Hepatocyte (in vitro differentiated cells): ENCODE measurements at regions not wholly inside any gene's neighbourhood (a gene's known extent, or its start where the extent isn't known, plus 50 kb on each side); places are given as distances from the start of the nearest gene placed in this dataset.

Source experiments
- EZH2 ChIP-seq: fragments of 200-600 bp; sonication (generic); IDR thresholded peaks from 2 replicates; pipeline ENCODE4 v1.6.1; 2016; ENCODE audit warnings: antibody characterized with exemption, mild to moderate bottlenecking, borderline replicate concordance
- EZH2phosphoT487 ChIP-seq: fragments of 200-600 bp; sonication (generic); IDR thresholded peaks from one replicate; pipeline ENCODE4 v1.6.1; 2018; ENCODE audit warnings: antibody characterized with exemption, mild to moderate bottlenecking, low read depth, moderate library complexity; ENCODE audit not compliant: unreplicated experiment, severe bottlenecking
- TF ChIP-seq, protein P1 (sequence below): fragments of 200-600 bp; sonication (generic); IDR thresholded peaks from 2 replicates; pipeline ENCODE4 v1.5.1; 2016; ENCODE audit warnings: antibody characterized with exemption, mild to moderate bottlenecking; ENCODE audit not compliant: poor library complexity

DNA sequence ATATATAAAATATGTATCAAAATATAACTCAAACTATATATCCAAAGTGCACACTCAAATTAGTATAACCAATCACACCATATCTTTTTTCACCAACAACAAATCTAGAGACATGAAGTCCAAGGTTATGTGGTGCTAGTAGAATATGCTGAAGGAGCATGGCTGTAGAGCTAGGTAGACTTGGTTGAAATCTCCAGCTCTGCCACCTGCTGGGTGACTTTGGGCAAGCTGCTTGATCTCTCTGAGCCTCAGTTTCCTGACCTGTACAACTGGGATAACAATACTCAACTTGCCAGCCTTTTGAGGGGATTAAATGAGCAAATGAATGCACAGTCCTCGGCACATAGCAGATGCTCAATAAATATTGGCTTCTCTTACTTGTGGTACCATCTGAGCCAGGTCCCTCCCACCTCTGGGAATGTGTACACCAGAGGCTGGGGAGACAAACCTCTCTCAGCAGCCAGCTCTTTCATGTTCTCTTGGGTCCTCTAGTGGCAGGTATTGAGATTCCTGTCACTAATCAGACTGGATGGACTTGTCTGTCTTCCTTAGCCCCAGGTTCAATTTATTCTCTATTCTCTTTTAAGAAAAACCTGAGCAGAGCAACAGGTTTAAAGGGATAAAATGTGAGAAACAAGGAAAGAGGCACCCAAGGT lies 94.3 kb upstream of the PDE1C start:
- TF ChIP-seq, protein P1, sequence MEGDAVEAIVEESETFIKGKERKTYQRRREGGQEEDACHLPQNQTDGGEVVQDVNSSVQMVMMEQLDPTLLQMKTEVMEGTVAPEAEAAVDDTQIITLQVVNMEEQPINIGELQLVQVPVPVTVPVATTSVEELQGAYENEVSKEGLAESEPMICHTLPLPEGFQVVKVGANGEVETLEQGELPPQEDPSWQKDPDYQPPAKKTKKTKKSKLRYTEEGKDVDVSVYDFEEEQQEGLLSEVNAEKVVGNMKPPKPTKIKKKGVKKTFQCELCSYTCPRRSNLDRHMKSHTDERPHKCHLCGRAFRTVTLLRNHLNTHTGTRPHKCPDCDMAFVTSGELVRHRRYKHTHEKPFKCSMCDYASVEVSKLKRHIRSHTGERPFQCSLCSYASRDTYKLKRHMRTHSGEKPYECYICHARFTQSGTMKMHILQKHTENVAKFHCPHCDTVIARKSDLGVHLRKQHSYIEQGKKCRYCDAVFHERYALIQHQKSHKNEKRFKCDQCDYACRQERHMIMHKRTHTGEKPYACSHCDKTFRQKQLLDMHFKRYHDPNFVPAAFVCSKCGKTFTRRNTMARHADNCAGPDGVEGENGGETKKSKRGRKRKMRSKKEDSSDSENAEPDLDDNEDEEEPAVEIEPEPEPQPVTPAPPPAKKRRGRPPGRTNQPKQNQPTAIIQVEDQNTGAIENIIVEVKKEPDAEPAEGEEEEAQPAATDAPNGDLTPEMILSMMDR = peak; percentile 56
- no peak for TF ChIP-seq EZH2
- no peak for TF ChIP-seq EZH2phosphoT487
